ENCODE measurements at regions not wholly inside any gene's neighbourhood (a gene's known extent, or its start where the extent isn't known, plus 50 kb on each side); places are given as distances from the start of the nearest gene placed in this dataset.

- TF ChIP-seq, protein P1, sequence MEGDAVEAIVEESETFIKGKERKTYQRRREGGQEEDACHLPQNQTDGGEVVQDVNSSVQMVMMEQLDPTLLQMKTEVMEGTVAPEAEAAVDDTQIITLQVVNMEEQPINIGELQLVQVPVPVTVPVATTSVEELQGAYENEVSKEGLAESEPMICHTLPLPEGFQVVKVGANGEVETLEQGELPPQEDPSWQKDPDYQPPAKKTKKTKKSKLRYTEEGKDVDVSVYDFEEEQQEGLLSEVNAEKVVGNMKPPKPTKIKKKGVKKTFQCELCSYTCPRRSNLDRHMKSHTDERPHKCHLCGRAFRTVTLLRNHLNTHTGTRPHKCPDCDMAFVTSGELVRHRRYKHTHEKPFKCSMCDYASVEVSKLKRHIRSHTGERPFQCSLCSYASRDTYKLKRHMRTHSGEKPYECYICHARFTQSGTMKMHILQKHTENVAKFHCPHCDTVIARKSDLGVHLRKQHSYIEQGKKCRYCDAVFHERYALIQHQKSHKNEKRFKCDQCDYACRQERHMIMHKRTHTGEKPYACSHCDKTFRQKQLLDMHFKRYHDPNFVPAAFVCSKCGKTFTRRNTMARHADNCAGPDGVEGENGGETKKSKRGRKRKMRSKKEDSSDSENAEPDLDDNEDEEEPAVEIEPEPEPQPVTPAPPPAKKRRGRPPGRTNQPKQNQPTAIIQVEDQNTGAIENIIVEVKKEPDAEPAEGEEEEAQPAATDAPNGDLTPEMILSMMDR (conservative IDR thresholded peaks at IDR 0.05; ENCODE audit: low read depth, low read length) = no peak
- no peak overlapping the region for H3K4me3 ChIP-seq (ENCODE audit: low read depth, low read length)
- DNase-seq (ENCODE audit: low read depth) = no peak
Measured at GRCh38 chr15:69663441-69663840, 210.8 kb downstream of the RPLP1 start.

DNA sequence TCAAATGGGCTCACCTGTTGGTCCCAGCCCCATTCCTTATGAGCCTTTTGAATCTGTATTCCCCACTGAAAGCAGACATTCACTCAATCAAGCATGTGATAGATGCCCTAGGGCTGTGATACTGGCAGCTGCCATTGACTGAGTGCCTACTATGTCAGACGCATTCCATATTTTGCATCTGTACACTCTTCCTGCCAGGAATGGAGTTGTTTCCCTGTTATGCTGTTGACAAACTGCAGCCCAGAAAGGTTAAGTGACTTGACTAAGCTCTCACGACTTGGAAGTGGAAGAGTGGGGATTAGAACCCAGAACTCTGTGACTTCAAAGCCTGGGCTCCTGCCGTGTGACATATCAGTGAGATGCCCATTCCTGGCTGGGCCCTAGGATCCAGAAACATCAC lies 211.4 kb downstream of the RPLP1 start:
- TF ChIP-seq, protein P1 (conservative IDR thresholded peaks at IDR 0.05; ENCODE audit: low read depth, low read length) = no peak
- no peak for DNase-seq (ENCODE audit: low read depth)
- H3K4me3 ChIP-seq (ENCODE audit: low read depth, low read length) = no peak overlapping the region

GRCh38 chr15:69664572-69665571 lies 212.3 kb downstream of the RPLP1 start:
- TF ChIP-seq, protein P1 (conservative IDR thresholded peaks at IDR 0.05; ENCODE audit: low read depth, low read length) = no peak
- no peak overlapping the region for H3K4me3 ChIP-seq (ENCODE audit: low read depth, low read length)
- DNase-seq (ENCODE audit: low read depth) = no peak

GRCh38 chr15:69665641-69666111 lies 213.1 kb downstream of the RPLP1 start:
- DNase-seq (ENCODE audit: low read depth) = no peak
- no peak overlapping the region for H3K4me3 ChIP-seq (ENCODE audit: low read depth, low read length)
- TF ChIP-seq, protein P1 (conservative IDR thresholded peaks at IDR 0.05; ENCODE audit: low read depth, low read length) = no peak

DNA sequence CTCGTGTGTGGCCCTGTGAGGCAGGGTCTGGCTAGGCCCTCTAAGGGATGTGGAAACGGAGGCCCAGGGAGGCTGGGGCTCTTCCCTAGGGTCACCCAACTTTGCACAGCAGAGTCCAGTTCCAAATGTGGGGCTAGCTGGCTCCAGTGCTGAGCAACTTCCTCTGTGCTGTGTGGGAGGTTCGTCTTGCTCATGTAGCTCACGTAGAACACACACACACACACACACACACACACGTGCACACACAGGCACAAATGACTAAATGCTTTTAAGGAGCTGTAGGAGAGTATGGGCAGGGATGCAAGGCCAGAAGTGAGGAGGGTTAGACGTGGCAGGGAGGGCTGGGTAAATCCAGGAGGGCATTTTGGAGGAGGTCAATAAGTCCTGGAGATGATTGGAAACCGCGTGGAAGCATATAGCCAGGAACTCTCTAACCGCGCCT lies 213.8 kb downstream of the RPLP1 start:
- H3K4me3 ChIP-seq (ENCODE audit: low read depth, low read length) = no peak overlapping the region
- TF ChIP-seq, protein P1 (conservative IDR thresholded peaks at IDR 0.05; ENCODE audit: low read depth, low read length) = no peak
- DNase-seq (ENCODE audit: low read depth) = no peak

- no peak for DNase-seq (ENCODE audit: low read depth)
- TF ChIP-seq, protein P1 (conservative IDR thresholded peaks at IDR 0.05; ENCODE audit: low read depth, low read length) = no peak
- H3K4me3 ChIP-seq (ENCODE audit: low read depth, low read length) = no peak overlapping the region
Measured at GRCh38 chr15:69666921-69667811, 214.5 kb downstream of the RPLP1 start.

Measured in epithelial cell of proximal tubule (primary cell).